ENCODE measurements at regions not wholly inside any gene's neighbourhood (a gene's known extent, or its start where the extent isn't known, plus 50 kb on each side); places are given as distances from the start of the nearest gene placed in this dataset.

DNA sequence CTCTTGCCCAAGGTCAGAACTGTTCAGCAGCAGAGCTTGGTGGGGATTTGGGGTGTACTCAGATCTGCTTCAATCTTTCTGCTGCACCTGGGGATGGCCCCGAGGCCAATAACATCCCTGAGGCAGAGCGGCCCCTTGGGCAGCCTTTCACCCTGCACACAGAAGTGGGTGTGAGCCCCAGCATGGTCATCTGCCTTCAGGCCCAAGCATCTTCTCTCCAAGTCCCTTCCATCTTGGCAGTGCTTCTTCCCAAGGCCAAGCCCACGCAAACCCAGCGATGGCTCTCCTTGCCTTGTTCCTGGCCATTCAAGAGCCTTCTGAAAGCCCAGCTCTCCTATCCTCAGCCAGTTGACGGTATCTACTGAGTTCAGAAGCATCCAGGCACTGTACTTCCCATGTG, 172.9 kb downstream of the INHBB start:
- TF ChIP-seq, protein P1, sequence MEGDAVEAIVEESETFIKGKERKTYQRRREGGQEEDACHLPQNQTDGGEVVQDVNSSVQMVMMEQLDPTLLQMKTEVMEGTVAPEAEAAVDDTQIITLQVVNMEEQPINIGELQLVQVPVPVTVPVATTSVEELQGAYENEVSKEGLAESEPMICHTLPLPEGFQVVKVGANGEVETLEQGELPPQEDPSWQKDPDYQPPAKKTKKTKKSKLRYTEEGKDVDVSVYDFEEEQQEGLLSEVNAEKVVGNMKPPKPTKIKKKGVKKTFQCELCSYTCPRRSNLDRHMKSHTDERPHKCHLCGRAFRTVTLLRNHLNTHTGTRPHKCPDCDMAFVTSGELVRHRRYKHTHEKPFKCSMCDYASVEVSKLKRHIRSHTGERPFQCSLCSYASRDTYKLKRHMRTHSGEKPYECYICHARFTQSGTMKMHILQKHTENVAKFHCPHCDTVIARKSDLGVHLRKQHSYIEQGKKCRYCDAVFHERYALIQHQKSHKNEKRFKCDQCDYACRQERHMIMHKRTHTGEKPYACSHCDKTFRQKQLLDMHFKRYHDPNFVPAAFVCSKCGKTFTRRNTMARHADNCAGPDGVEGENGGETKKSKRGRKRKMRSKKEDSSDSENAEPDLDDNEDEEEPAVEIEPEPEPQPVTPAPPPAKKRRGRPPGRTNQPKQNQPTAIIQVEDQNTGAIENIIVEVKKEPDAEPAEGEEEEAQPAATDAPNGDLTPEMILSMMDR (IDR thresholded peaks at IDR 0.05): no peak
- TF ChIP-seq EP300 (IDR thresholded peaks at IDR 0.05) (no peak), POLR2A (IDR thresholded peaks at IDR 0.05) (no peak)
